ENCODE measurements at regions not wholly inside any gene's neighbourhood (a gene's known extent, or its start where the extent isn't known, plus 50 kb on each side); places are given as distances from the start of the nearest gene placed in this dataset.

DNA sequence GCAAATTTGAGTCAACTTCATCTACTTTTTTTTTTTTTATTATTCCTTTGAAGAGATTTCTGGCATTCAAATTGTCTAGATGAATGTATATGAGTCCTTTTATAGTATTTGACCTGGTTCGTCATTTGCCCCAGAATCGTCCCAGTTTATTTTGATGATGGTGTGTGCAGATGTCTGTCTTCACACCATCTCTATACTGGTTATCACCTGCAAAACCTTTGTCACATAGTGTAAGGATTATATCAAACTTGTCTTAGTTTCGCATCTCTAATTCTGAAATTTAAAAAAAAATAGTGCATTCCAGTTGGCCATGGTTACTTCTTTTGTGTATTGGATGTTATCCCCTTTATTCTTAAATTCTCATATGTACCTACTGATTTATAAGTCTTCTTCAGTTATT, 70.5 kb upstream of the CD99 start:
- Histone ChIP-seq H2BK20ac (ENCODE audit: low read depth, low read length) (no peak overlapping the region), H3K4ac (ENCODE audit: low read depth, low read length) (no peak overlapping the region), H2BK5ac (ENCODE audit: low read depth, low read length, poor library complexity, severe bottlenecking) (no peak overlapping the region), H4K91ac (ENCODE audit: insufficient read depth, low read depth, low read length) (no peak overlapping the region), H4K5ac (ENCODE audit: low read depth, low read length) (no peak overlapping the region), H2BK15ac (ENCODE audit: low read depth, low read length) (no peak overlapping the region), H3K9me1 (ENCODE audit: insufficient read depth, low read length) (no peaks in the 10 kb centered on the region), H3K4me1 (ENCODE audit: control insufficient read depth, insufficient read depth, low read length) (no peaks in the 10 kb centered on the region), H4K8ac (ENCODE audit: low read depth in 2 of 2, low read length in 2 of 2) (no peak overlapping the region), H3K36me3 (ENCODE audit: control insufficient read depth, insufficient read depth, low read length) (peaks cover 9% of the 10 kb centered on the region), H3K9ac (ENCODE audit: low read depth, low read length) (no peak overlapping the region), H3K18ac (ENCODE audit: low read depth, low read length) (no peak overlapping the region), H2AK5ac (ENCODE audit: low read depth, low read length) (no peak overlapping the region), H3K14ac (replicated peaks; ENCODE audit: low read depth, low read length) (no peak overlapping the region), H3K4me2 (ENCODE audit: low read depth, low read length) (no peak overlapping the region), H3K23ac (ENCODE audit: low read depth, low read length) (no peak overlapping the region), H3K27ac (ENCODE audit: insufficient read depth, low read length) (no peak overlapping the region), H3K56ac (ENCODE audit: extremely low read depth, insufficient read depth, low read length) (no peak overlapping the region), H2BK120ac (ENCODE audit: low read depth, low read length) (no peak overlapping the region), H2AFZ (replicated peaks; ENCODE audit: low read length, poor library complexity) (no peak overlapping the region), H3K27me3 (ENCODE audit: control insufficient read depth, insufficient read depth, low read length) (no peaks in the 10 kb centered on the region), H3K79me1 (ENCODE audit: low read depth in 1 of 2, low read length in 2 of 2) (no peaks in the 10 kb centered on the region), H2AK9ac (replicated peaks; ENCODE audit: low read depth, low read length, poor library complexity) (no peak overlapping the region), H4K20me1 (ENCODE audit: insufficient read depth, low read length) (no peaks in the 10 kb centered on the region), H3K4me3 (ENCODE audit: insufficient read depth, low read depth, low read length) (no peak overlapping the region), H3K9me3 (ENCODE audit: control insufficient read depth, insufficient read depth, low read length) (no peaks in the 10 kb centered on the region)
- no peak for DNase-seq
- TF ChIP-seq, protein P1, sequence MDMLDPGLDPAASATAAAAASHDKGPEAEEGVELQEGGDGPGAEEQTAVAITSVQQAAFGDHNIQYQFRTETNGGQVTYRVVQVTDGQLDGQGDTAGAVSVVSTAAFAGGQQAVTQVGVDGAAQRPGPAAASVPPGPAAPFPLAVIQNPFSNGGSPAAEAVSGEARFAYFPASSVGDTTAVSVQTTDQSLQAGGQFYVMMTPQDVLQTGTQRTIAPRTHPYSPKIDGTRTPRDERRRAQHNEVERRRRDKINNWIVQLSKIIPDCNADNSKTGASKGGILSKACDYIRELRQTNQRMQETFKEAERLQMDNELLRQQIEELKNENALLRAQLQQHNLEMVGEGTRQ (IDR thresholded peaks at IDR 0.05; ENCODE audit: low read depth, low read length): no peak
- TF ChIP-seq POLR2A (IDR thresholded peaks at IDR 0.05; ENCODE audit: low read depth, low read length) (no peak), FOS (IDR thresholded peaks at IDR 0.05; ENCODE audit: low read depth, low read length) (no peak), NFE2L2 (IDR thresholded peaks at IDR 0.05; ENCODE audit: low read depth, low read length) (no peak), CHD1 (IDR thresholded peaks at IDR 0.05; ENCODE audit: low read depth, low read length) (no peak), SMC3 (IDR thresholded peaks at IDR 0.05; ENCODE audit: low read depth, low read length) (no peak)
- dilution Hi-C loops (cut with HindIII; ENCODE audit: low sequenced_read_pairs, unreplicated experiment) (no loop called here), intact Hi-C loops (cut with micrococcal nuclease) (no loop called here), in situ Hi-C loops (cut with MboI; ENCODE audit: low sequenced_read_pairs) (no loop called here)
- ChIA-PET POLR2A (ENCODE audit: unreplicated experiment) (no interaction called here), CTCF (no interaction called here)
- no TSS peak for BruUV-seq (replicated peaks)
- WGBS, 2 experiments (ENCODE audit: extremely low coverage in 2 of 2, insufficient read length in 1 of 2): no CpG with 5 or more reads among the region's 3 CpGs
- ATAC-seq (ENCODE audit: low read depth): no peak
